ENCODE measurements at regions not wholly inside any gene's neighbourhood (a gene's known extent, or its start where the extent isn't known, plus 50 kb on each side); places are given as distances from the start of the nearest gene placed in this dataset.

DNA sequence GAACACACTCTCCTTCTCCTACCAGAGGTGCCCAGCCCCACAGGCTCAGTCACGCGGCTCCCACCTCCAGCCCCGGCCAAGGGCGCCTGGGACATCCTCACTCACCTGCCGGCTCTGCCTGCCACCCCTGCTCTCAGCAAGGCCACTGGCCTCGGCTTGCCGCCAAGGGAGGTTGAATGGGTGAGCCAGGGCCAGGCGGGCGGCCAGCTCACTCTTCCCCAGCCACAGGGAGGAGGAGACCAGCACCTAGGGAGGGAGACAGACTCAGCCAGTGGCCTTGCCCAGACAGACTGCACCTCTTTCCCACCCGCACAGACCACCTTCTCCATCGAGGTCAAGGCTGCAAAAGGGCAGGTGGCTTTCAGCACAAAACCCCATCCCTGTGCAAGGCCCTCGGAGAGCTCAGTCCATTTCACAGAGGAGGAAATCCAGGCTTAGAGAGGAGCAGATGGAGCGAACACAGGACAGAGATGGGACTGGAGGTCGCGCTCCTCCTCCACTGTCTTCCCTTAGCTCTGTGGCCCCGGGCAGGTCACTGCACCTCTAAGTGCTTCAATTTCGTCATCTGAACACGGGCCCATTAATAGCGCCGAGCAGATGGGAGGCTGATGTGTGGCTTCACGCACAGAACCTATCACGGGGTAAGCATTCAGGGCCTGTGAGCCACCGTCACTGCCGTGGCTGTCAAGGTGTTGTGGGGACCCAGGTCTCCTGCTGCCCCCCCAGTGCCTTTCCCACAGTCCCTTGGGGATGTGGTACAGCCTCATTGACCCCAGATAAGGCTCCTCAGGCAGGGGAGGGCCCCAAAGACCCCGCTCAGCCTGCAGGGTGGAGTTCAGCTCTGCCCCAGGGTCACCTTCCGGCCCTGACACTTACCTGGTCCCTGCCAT, 56.1 kb downstream of the RMI2 start:
- no peak for DNase-seq (ENCODE audit: low read depth)

DNA sequence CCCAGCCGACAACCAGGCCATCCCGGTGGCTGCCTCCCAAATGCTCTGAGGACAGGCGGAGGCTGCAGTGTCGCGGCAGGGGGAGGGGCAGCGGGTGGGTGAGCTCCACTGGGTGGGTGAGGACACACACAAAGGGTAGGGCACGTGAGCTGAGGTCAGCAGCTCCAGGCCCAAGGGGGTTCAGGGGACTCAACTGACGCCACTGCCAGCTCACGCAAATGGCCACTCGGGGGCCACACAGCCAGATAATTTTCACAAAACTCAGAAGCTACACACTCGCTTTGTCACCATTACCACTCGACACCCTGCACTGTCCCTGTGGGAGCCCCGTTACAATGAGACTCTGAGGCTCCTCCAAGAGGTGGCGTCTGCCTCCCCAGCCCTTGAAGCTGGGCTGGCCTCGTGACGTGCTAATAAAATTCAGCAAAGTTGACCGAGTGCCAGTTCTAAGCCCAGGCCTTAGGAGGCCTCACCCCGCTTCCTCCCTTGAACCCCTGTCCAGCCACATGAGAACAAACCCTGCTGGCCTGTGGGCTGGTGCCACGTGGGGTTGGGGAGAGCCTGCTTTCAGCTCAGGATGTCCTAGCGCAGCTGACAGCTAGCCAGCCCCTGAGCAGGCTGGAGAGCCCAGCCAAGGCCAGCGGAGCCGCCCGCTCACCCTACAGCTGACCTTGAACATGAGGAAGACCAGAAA, 56.9 kb downstream of the RMI2 start:
- DNase-seq (ENCODE audit: low read depth), result no peak

DNA sequence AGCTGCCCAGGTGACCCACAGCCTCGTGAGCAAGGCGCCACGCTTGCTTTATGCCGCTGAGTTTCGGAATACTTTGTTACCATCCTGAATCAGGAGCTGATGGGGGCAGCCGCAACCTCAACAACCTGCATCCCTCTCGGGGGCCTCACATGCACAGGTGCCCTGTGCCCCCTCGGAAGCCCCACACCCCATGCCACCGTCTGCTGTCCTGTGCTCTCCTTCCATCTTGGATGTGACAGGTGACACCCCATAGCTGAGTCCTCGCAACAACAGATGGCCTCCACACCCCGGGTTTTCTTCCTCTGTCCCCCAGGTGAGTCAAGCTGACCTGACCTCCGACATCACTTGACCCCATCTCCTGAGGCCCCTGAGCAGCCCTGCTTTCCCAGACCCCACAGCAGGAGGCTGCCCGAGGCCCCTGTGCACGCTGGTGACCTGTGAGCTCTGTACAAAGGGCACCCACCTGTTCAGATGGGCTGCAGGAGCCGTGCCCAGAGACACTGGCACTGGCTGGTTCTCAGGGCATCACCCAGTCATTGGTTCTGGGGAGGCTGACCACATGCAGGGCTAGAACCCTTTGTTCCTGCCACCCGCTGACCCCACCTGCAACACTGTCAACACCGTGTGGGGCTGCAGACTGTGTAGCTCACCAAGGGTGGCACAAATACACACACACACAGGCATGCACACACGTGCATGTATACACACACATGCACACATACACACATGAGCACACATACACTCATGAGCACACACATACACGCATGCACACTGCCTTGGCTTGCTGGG, 57.7 kb downstream of the RMI2 start:
- DNase-seq (ENCODE audit: low read depth), result no peak

DNA sequence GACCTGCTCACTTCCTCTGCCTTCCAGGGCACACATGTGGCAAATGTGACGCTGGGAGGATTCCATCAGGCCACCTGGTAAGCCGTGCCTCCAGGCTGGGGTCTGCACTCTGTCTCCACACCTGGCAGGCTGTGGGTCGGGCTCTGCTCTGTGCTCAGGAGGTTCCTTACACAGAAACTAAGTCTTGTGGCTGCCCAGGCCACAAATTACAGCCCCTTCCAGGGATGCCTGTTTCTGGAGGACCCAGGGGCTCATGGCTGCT, 58.2 kb downstream of the RMI2 start:
- DNase-seq (ENCODE audit: low read depth), result no peak

DNA sequence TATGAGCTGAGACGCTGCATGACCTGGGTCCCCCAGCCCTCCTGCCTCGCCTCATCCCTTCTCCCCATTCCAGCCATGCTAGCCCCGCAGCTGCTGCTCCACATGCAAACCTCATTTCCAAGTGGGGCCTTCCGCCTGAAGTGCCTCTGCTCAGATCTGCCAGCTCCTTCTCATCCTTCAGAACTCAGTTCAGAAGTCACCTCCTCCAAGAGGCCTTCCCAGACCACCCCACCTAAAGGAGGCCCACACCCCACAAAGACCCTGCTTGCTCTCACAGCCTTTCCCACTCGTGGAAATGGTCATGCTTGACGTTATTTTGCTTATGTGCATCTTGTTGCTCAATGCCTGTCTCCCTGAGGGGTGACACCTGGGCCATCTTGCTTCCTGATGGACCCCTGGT, 58.7 kb downstream of the RMI2 start:
- DNase-seq (ENCODE audit: low read depth), result no peak

DNA sequence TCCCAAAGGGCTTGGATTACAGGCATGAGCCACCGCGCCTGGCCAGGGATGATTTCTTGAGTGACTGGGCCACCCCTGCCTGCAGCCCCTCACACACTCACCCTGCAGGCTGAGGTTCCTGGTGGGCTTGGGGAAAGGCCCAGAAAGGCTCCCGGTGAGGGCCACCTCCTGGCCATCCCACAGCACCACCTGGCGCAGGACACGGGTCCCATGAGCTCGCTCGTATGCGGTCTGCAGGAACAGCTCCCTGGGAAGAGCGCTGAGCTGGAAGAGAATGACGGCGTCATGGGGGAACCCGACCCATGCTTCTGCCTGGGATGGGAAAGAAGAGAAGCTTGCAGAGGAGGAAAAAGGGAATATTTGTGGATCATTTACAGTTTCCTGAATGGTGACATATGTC, 59.3 kb downstream of the RMI2 start:
- no peak for DNase-seq (ENCODE audit: low read depth)

GRCh38 chr16:11405331-11406176, 60.3 kb downstream of the RMI2 start:
- peak; percentile 15 for DNase-seq (ENCODE audit: low read depth)

DNA sequence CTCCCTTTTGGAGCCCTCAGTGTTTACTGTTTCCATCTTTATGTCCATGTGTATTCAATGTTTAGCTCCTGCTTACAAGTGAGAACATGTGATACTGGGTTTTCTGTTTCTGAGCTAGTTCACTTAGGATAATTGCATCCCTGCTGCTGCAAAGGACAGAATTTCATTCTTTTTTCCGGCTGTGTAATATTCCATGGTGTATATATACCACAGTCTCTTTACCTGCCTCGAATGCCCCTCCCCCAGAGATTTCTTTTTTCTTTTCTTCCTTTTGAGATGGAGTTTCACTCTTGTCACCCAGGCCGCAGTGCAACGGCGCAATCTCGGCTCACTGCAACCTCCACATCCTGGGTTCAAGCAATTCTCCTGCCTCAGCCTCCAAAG, 60.9 kb downstream of the RMI2 start:
- DNase-seq (ENCODE audit: low read depth), result no peak

- peak; percentile 40 for DNase-seq (ENCODE audit: low read depth)
Measured at GRCh38 chr16:11407047-11407982, 62.1 kb downstream of the RMI2 start.

GRCh38 chr16:11408216-11408615, 63.0 kb downstream of the RMI2 start:
- DNase-seq (ENCODE audit: low read depth), result no peak

DNA sequence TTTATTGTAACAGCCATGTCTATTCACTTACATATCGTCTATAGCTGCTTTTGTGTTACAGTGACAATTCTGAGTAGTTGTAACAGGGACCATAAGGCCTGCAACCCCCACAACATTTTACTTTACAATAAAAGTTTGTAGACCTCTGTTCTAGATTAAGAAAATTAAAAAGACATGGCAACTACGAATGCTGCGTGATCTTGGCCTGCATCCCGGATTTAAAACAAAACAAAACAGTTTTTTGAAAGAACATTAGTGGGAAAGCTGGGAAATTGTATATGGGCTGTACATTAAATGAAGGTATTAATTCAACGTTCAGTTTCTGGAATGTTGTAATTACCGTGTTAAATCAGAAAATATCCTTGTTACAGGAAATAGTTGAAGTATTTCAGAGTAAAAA, 64.1 kb downstream of the RMI2 start:
- DNase-seq (ENCODE audit: low read depth), result no peak

DNA sequence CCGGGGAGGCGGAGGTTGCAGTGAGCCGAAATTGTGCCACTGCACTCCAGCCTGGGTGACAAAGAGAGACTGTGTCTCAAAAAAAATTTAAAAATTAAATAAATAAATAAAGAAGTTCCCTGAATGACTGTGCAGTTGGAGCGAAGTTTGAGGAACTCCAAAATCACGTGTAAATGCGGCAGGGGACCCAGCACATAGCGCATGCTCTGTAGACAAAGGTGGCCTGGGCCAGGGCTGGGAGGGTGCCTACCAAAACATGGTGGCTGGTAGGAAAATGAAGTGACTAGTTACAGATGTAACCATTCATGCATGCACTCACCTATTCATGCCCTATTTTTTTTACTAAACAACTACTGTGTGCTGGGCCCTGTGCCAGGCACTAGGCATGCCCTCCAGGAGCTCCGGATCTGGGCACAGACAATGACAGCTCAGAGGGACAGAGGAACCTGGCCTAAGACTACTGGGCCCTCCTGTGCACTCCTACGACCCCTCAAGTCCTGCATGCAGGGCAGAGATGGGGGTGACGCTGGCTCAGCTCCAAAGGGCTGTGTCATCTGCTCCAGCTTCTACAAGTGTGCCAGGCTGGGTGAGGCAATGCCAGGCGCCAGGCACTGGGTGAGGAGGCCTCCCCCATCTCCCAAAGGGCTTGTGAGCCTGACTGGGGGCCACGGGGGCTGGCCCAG, 65.3 kb downstream of the RMI2 start:
- no peak for DNase-seq (ENCODE audit: low read depth)

DNA sequence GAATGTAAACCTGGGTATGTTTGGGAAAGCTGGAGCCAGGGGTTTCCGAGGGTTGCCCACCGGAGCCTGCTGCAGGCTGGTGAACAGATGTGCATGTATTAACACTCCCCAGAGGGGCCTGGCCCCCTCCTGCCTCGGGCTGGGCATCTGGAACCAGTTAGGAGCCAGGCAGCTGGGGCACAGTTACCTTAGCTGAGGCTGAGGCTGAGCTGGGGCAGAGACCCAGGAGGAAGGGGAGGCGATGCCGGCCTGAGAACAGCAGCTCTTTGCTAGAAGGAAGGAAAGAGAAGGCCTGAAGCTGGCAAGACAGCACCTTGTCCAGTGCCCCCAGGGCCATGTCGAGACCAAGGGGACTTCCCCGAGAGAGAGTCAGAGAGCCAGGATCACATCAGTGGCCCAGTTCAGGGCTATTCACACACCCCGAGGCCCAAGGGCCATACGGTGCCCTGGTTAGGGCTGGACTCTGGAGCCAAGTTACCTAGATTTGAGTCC, 65.8 kb downstream of the RMI2 start:
- no peak for DNase-seq (ENCODE audit: low read depth)

- DNase-seq (ENCODE audit: low read depth), result no peak
Measured at GRCh38 chr16:11412175-11412904, 67.1 kb downstream of the RMI2 start.

GRCh38 chr16:11412965-11413887, 68.0 kb downstream of the RMI2 start:
- DNase-seq (ENCODE audit: low read depth), result no peak

GRCh38 chr16:11413907-11414595, 68.8 kb downstream of the RMI2 start:
- no peak for DNase-seq (ENCODE audit: low read depth)
